HG03521 (cell line): ENCODE measurements at regions not wholly inside any gene's neighbourhood (a gene's known extent, or its start where the extent isn't known, plus 50 kb on each side); places are given as distances from the start of the nearest gene placed in this dataset.
"Not testable (repeated sequence)": the region's sequence is repeated elsewhere in the genome, so short reads cannot be mapped to it uniquely, and the experiment has no call there.

Experiments used
- ATAC-seq: cut with Tn5 transposase; IDR thresholded peaks from one replicate; pipeline ENCODE4 v1.9.1; 2021; ENCODE audit warnings: mild to moderate bottlenecking, moderate library complexity; ENCODE audit not compliant: unreplicated experiment

GRCh38 chr2:236912326-236913120 lies 173.2 kb upstream of the COPS8 start:
- ATAC-seq: no peak

DNA sequence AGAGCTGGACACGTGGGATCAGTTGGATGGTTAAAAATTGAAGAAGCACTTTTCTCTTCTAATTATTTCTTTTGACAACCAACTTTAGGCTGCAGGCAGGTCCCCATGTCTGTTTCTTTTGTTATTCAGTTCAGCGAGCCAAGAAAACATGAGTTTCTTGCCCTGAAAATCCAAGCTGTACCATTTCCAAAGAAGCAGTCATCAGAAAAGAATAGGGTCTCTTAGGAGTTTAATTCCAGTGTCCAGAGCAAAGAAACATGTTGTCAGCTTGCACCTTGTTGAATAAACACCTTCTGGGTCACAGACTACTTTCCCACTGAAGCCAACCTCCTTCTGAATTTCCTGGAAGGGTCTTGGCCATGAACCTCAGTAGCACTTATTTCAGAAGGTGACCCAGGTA lies 170.5 kb upstream of the COPS8 start:
- ATAC-seq: no peak

GRCh38 chr2:236915726-236916125 lies 170.0 kb upstream of the COPS8 start:
- ATAC-seq: no peak

DNA sequence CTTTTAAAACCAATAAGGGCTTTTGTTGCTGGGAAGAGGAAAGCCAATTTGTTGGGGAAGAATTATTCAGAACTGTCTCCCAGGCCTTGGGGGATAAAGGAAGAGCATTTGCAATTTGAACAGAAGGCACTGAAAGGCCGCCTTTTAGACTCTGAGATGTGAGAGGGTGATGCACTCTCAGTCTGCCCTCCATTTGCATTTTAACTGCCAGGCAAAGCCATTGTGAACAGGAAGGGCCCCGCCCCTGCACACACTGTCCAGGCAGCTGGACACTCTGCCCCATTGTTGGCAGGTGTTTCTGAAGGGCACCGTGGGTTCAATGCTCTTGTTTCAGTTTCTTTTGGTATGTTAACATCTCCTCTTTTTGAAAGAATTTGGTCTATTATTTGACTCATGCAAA lies 169.5 kb upstream of the COPS8 start:
- ATAC-seq: no peak

- ATAC-seq: no peak
Measured at GRCh38 chr2:236916651-236917050, 169.0 kb upstream of the COPS8 start.

DNA sequence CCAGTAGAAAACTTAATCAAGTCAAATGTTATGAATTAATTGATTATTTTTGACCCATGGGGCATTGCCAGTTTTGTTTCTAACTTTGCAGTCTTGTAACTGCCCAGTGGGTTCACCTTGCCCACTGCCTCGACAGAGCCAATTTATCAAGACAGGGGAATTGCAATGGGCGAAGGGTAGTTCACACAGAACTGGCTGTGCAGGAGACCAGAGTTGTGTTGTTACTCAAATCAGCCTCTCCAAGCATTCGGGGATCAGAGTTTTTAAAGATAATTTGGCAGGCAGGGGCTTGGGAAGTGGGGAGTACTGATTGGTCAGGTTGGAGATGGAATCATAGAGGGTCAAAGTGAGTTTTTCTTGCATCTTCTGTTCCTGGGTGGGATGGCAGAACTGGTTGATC lies 168.5 kb upstream of the COPS8 start:
- ATAC-seq: no peak

- ATAC-seq: no peak
Measured at GRCh38 chr2:236918545-236918944, 167.1 kb upstream of the COPS8 start.

GRCh38 chr2:236919209-236919608 lies 166.5 kb upstream of the COPS8 start:
- ATAC-seq: no peak

GRCh38 chr2:236919801-236920379 lies 165.8 kb upstream of the COPS8 start:
- ATAC-seq: not testable (repeated sequence)

- ATAC-seq: no peak
Measured at GRCh38 chr2:236922061-236922460, 163.6 kb upstream of the COPS8 start.

- no peak for ATAC-seq
Measured at GRCh38 chr2:236928380-236929037, 157.2 kb upstream of the COPS8 start.

GRCh38 chr2:236932831-236933361 lies 152.8 kb upstream of the COPS8 start:
- no peak for ATAC-seq

DNA sequence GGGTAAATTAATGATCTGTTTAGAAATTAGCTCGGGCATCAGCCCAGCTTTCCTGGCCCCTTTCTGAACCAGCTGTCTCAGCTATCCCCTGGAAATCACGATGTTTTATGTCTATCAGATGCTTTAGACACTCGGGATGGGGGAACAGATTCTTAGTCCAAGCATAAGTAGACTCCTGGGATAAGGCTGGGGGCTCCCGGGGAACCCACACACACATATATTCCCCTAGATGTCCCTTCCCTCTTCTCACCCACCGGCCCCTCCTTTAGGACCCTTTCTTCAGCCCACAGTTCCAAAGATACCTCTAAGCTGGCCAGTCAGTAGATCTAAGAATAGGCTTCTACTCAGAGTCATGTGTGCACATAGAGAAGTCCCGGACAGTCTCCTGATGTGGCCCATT lies 151.5 kb upstream of the COPS8 start:
- no peak for ATAC-seq

GRCh38 chr2:236934656-236935055 lies 151.0 kb upstream of the COPS8 start:
- no peak for ATAC-seq

DNA sequence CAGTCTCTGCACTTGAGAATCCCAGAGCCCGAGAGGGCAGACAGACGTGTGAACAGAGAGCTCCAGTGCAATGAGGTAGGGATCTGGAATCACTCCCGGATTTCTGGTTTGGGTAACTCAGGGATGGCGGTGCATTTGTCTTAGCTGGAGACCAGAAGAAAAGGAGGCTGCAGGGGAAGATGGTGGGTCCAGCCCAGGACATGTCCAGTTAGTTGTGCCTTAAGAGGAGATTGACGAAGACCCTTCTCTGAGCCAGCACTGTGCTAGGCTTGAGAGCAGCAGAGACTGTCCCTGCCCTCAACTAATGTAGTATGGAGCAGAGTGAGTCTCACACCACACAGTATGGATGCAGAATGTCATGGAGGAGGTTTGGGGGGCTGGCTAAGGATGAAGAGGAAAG lies 150.6 kb upstream of the COPS8 start:
- ATAC-seq: no peak

- no peak for ATAC-seq
Measured at GRCh38 chr2:236935631-236936445, 149.9 kb upstream of the COPS8 start.

GRCh38 chr2:236936446-236936940 lies 149.2 kb upstream of the COPS8 start:
- no peak for ATAC-seq

- ATAC-seq: no peak
Measured at GRCh38 chr2:236938126-236938525, 147.6 kb upstream of the COPS8 start.

DNA sequence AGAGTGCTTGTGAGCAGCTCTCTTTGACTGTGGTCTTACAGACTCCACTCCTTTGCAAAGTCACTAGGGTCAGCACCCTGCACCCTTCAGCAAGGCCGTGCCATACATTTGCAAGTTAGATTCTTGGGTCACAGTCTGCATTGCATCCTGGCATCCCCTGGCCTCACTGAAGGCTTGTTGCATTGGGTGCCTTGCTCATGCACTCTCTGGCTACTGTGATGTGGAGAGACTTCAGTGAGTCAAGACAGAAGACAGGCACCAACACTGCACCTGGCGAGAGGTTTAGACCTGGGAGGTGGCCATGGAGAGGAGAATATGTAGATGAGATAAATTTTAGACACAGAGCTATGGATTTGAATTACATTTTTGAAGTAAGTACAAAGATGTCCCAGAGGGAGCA lies 146.4 kb upstream of the COPS8 start:
- no peak for ATAC-seq

- ATAC-seq: no peak
Measured at GRCh38 chr2:236939721-236940231, 145.9 kb upstream of the COPS8 start.

GRCh38 chr2:236940497-236940896 lies 145.2 kb upstream of the COPS8 start:
- no peak for ATAC-seq
